ENCODE measurements at regions not wholly inside any gene's neighbourhood (a gene's known extent, or its start where the extent isn't known, plus 50 kb on each side); places are given as distances from the start of the nearest gene placed in this dataset.

DNA sequence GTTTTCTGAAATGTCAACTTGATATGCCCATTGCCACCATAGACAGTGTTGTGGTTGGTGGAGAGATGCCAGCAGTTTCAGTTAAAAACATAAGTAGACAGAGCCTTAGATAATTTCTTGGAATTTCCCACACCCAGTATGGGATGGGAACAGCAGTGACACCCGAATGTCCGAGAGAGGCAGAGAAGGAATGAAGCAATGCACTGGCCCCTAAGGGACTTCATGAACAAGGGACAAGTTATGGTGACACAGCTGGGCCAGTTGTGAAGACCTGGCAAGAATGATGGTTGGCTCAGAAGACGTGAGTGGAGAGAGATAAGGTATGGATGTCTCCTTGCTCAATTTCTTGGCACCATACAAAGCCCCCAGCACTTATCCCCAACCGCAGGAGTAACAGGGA, 165.2 kb upstream of the APCDD1 start:
- peak; percentile 14 for DNase-seq

- no peak for DNase-seq
Measured at GRCh38 chr18:10289951-10290637, 164.3 kb upstream of the APCDD1 start.

DNA sequence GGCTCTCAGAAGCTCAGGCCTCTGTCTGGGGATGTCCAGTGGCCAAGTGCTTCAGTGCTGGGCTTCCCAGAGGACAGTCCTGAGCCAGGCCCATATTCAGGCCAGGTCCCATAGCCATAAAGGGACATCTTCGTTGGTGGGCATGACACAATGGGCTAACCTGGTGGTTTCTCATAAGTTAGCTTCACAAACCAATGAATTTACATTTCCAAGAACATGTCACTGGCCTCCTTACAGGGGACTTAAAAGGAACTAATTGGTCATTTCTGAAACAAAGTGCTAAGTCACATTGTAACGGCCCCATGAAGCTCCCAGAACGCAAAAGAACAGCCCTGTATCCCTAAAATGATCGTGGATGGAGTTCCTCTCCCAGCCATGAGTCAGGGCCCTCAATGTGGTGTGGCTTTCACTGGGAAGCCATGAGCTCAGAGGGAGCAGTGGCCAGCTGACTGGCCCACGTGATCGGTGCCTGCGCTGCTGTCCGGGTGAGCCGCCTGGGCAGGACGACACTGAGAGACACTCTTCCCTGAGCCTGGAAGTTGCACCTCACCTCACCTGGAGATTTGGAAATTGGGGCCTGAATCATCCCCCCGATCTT, 163.7 kb upstream of the APCDD1 start:
- no peak for DNase-seq

- no peak for DNase-seq
Measured at GRCh38 chr18:10291568-10291981, 162.9 kb upstream of the APCDD1 start.

- DNase-seq: no peak
Measured at GRCh38 chr18:10293966-10294365, 160.5 kb upstream of the APCDD1 start.

GRCh38 chr18:10295751-10296150, 158.7 kb upstream of the APCDD1 start:
- no peak for DNase-seq

- no peak for DNase-seq
Measured at GRCh38 chr18:10296491-10296890, 157.9 kb upstream of the APCDD1 start.

- DNase-seq: no peak
Measured at GRCh38 chr18:10297086-10297485, 157.3 kb upstream of the APCDD1 start.

- no peak for DNase-seq
Measured at GRCh38 chr18:10298346-10298745, 156.1 kb upstream of the APCDD1 start.

GRCh38 chr18:10299643-10300042, 154.8 kb upstream of the APCDD1 start:
- DNase-seq: peak; percentile 49

- DNase-seq: no peak
Measured at GRCh38 chr18:10300739-10301138, 153.7 kb upstream of the APCDD1 start.

DNA sequence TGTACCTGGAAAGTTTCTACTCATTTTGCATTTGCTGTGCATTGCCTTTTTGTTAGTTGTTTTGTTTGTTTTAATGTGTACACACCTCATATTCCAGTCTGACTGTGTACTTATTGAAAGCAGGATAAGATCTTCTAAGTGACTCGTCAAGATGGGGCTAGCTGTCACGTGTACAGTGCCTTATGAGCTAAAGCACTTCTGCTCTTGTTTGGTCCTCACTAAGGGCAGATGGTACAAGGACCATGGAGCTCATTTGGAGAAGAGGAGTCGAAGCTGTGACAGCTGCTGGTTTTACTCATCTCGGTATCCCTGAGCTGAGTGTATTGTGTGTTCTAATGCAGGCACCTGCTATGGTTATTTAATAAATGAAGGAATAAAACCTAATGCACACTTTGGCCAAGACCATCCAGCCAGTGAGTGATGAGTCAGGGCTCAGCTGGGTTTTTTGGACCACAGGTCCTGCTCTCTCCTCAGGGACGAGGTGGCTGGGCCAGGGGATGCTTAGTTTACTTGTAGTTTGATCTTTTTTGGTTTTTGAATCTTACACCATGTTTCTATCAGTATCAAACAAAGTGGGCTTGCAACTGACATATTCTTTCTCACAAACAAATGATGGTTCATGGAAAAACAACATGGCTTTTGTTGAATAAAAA, 152.5 kb upstream of the APCDD1 start:
- no peak for DNase-seq

DNA sequence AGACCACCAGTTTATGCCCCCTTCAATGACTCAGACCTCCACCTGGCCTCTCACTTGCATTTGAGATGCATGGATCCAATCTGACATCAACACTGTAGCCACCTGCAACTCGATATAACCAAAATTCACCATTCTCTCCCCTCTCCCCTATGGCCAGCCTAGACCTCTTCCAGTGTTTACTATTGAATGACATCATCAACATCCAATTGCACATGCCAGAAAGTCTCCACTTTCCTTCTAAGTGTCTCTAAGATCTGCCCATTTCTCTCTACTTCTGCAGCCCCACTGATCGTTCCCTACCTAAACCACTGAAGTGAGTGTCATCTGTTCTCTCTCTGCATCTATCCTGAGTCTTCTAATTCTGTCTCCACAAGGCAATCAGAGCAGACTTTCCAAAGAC, 151.3 kb upstream of the APCDD1 start:
- no peak for DNase-seq

DNA sequence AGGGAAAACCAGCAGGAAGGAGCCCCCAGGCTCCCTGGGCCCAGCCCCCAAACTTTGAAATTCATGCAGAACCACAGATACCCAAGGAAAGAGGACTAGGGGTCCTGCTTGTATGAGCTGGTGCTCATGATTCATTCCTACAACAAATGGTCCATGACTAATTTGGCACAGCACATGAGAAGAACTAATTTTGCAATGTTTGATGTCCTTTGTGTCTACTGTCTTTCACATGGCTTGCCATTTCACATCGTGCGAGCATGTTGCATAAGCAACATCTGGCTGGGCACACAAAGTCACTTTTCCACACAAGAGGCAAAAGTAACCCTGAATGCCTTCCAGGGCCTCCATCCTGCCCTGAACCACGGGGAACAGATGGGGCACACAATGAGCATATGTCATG, 149.6 kb upstream of the APCDD1 start:
- peak; percentile 87 for DNase-seq

DNA sequence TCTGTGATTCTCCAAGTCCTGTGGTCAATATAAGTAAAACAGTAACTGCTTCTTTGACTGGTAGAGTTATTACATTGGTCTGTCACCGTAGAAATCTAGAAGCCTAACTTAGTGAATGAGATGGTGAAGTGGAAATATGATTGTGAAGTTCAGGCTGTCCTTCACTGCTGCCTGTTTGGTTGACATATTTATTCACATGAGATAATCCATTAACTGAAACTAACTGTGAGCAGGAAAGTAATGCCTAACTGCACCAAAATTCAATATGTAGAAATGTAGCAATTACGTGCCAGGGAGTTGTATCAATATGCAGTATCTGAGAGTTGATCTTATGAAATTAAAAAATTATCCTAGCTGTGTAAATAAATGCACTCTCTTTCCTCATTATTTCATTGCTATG, 147.7 kb upstream of the APCDD1 start:
- DNase-seq: no peak

DNA sequence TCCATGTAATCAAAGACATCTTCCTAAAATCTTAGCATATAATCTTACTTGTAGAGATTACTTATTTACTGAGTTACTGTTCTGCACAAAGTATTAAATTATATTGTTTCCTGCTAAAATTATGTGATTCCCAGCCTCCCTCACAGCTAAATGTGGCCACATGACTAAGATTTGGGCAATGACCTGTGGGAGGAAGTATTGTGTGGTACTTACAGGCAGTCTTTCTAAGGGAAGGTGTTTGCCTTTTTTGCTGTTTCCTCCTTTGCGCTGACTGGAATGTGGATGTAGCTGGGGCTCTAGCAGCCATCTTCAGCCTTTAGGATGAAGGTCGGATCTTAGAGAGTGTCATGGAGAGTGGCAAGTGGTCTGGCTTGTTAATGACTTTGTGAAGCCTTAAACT, 146.3 kb upstream of the APCDD1 start:
- no peak for DNase-seq

DNA sequence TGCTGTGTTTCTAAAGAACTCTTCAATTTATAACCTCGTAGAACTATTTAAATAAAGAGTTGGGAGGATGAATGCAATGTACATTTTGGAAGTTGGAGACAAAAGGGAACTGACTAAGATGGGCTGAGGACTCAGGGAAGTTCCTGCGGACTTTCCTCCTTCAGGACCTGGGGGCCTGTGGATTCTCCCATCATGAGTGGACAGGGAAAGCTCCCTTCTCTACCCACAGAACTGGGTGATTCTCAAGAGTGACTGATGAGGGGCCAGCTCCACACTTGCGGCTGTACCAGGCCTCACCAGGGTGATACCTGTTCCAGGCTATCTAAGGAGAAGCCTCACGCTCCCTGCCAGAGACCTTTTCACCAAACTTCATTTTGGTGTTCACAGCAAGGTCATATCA, 143.8 kb upstream of the APCDD1 start:
- DNase-seq: no peak

- peak; percentile 85 for DNase-seq
Measured at GRCh38 chr18:10312326-10313015, 142.0 kb upstream of the APCDD1 start.

- DNase-seq: no peak
Measured at GRCh38 chr18:10313016-10313342, 141.5 kb upstream of the APCDD1 start.

- DNase-seq: no peak
Measured at GRCh38 chr18:10314066-10314465, 140.4 kb upstream of the APCDD1 start.

DNA sequence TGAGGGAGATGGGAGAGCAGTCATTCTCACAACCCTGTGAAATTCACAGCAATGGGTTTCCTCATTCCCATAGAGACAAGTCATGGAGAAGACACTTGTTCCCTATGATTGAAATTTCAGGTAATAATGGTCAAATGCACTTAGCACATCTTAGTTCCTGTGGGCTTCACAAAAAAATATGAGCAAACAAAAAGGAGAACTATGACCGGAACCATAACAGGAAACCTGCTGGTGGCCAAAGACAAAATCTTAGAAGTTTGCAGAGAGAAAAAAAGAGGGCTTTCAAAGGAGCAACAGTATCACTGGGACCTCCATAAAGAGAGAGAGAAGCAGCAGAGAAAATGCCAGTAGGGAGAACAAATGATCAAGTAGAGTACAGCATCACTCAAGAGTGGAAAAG, 138.9 kb upstream of the APCDD1 start:
- DNase-seq: no peak

GRCh38 chr18:10316778-10317177, 137.7 kb upstream of the APCDD1 start:
- no peak for DNase-seq

DNA sequence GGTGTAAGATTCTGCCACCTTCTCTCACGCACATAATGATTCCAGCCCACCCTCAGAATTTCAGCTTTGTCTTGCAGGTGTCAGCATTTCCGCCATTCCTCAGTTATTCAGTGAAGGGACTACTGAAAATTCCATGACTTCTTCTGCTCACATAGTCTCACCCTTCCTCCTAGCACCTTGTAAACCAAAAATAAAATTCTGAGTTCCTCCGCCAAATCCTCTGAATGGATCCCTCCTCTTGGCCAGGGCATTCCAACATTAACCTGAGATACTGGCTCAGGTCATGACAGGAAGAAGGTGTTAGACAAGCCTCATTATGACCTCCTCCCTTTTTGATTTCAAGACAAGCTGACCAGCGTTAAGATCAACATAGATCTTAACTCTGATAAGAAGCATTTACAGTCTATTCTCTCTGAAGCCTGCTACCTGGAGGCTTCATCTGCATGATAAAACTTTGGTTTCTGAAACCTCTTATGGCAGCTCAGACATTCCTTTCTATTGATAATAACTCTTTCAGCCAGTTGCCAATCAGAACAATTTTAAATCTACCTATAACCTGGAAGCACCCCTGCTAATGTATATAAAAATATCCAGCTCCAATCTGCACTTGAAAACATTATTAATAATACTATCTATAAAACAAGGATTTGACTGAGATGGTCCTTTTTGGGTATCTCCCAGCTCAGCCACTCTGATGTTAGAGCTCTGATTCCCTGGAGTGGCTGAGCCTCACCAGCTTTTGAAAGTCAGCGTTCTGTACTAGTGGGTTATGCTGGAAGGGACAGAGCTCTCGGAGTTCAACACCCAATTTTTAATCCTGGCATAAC, 136.4 kb upstream of the APCDD1 start:
- DNase-seq: no peak
